ENCODE measurements at regions not wholly inside any gene's neighbourhood (a gene's known extent, or its start where the extent isn't known, plus 50 kb on each side); places are given as distances from the start of the nearest gene placed in this dataset.

GRCh38 chr10:56928714-56929113, 567.7 kb upstream of the ZWINT start:
- H3K4me3 ChIP-seq (IDR thresholded peaks at IDR 0.05; ENCODE audit: insufficient read depth, low read depth, low read length) = no peak overlapping the region
- H3K79me2 ChIP-seq (ENCODE audit: insufficient read depth, low read depth) = no peaks in the 10 kb centered on the region
- H3K4me1 ChIP-seq (ENCODE audit: low read depth, poor library complexity, severe bottlenecking) = no peaks in the 10 kb centered on the region
- no peak overlapping the region for H3K27ac ChIP-seq
- H3K36me3 ChIP-seq (ENCODE audit: insufficient read depth) = no peaks in the 10 kb centered on the region
- no peak overlapping the region for H2AFZ ChIP-seq (ENCODE audit: low read depth)
- no peaks in the 10 kb centered on the region for H4K20me1 ChIP-seq (ENCODE audit: insufficient read depth)
- no peaks in the 10 kb centered on the region for H3K27me3 ChIP-seq (ENCODE audit: insufficient read depth, low read depth)
- H3K4me2 ChIP-seq = no peak overlapping the region
- H3K9ac ChIP-seq = no peak overlapping the region
- no peak for TF ChIP-seq CTCF (conservative IDR thresholded peaks at IDR 0.05; ENCODE audit: low read depth, low read length)

- Histone ChIP-seq H3K27ac (no peak overlapping the region), H3K4me2 (no peak overlapping the region), H3K79me2 (ENCODE audit: insufficient read depth, low read depth) (no peaks in the 10 kb centered on the region), H3K4me3 (IDR thresholded peaks at IDR 0.05; ENCODE audit: insufficient read depth, low read depth, low read length) (no peak overlapping the region), H3K4me1 (ENCODE audit: low read depth, poor library complexity, severe bottlenecking) (no peaks in the 10 kb centered on the region), H3K9ac (no peak overlapping the region), H3K36me3 (ENCODE audit: insufficient read depth) (no peaks in the 10 kb centered on the region), H2AFZ (ENCODE audit: low read depth) (no peak overlapping the region), H3K27me3 (ENCODE audit: insufficient read depth, low read depth) (no peaks in the 10 kb centered on the region), H4K20me1 (ENCODE audit: insufficient read depth) (no peaks in the 10 kb centered on the region)
- no peak for TF ChIP-seq CTCF (conservative IDR thresholded peaks at IDR 0.05; ENCODE audit: low read depth, low read length)
Measured at GRCh38 chr10:56927701-56928100, 566.6 kb upstream of the ZWINT start.

GRCh38 chr10:56920601-56921261, 559.7 kb upstream of the ZWINT start:
- no peak overlapping the region for H3K27ac ChIP-seq
- H3K4me3 ChIP-seq (IDR thresholded peaks at IDR 0.05; ENCODE audit: insufficient read depth, low read depth, low read length) = no peak overlapping the region
- no peaks in the 10 kb centered on the region for H4K20me1 ChIP-seq (ENCODE audit: insufficient read depth)
- peaks cover 20% of the 10 kb centered on the region for H3K4me1 ChIP-seq (ENCODE audit: low read depth, poor library complexity, severe bottlenecking)
- H3K9ac ChIP-seq = no peak overlapping the region
- no peaks in the 10 kb centered on the region for H3K36me3 ChIP-seq (ENCODE audit: insufficient read depth)
- no peak for TF ChIP-seq CTCF (conservative IDR thresholded peaks at IDR 0.05; ENCODE audit: low read depth, low read length)
- no peak overlapping the region for H2AFZ ChIP-seq (ENCODE audit: low read depth)
- no peaks in the 10 kb centered on the region for H3K27me3 ChIP-seq (ENCODE audit: insufficient read depth, low read depth)
- H3K4me2 ChIP-seq = no peak overlapping the region
- H3K79me2 ChIP-seq (ENCODE audit: insufficient read depth, low read depth) = no peaks in the 10 kb centered on the region

DNA sequence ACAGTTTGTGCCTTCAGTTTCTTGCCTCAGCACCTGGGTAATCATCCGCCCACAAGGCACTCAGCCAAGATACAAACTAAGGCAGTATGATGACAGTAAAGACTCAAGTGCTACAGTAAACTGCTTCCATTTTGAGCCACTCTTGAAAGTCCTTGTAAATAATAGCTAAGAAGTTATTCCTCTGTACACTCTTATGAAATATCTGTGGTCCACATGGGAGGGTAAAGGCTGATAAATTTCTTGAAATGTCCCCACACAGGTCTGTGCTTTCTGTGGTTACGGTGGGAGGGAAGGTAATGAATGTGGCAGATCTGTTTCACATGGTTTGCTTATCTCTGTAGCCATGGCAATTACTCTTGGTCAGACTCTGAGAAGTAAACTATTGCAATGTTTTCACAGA, 551.0 kb upstream of the ZWINT start:
- peak overlapping the region; percentile 79; the same call in 1 of the 2 replicates for H3K4me2 ChIP-seq
- H3K4me1 ChIP-seq (ENCODE audit: low read depth, poor library complexity, severe bottlenecking) = peaks cover 43% of the 10 kb centered on the region
- H3K79me2 ChIP-seq (ENCODE audit: insufficient read depth, low read depth) = no peaks in the 10 kb centered on the region

More for the DNA sequence above, 551.0 kb upstream of the ZWINT start:
- H4K20me1 ChIP-seq (ENCODE audit: insufficient read depth) = no peaks in the 10 kb centered on the region
- no peak overlapping the region for H2AFZ ChIP-seq (ENCODE audit: low read depth)
- H3K27me3 ChIP-seq (ENCODE audit: insufficient read depth, low read depth) = no peaks in the 10 kb centered on the region
- H3K27ac ChIP-seq = peak overlapping the region; percentile 76
- no peak overlapping the region for H3K4me3 ChIP-seq (IDR thresholded peaks at IDR 0.05; ENCODE audit: insufficient read depth, low read depth, low read length)
- peak overlapping the region; percentile 34; the same call in 1 of the 2 replicates for H3K9ac ChIP-seq
- no peak for TF ChIP-seq CTCF (conservative IDR thresholded peaks at IDR 0.05; ENCODE audit: low read depth, low read length)
- no peaks in the 10 kb centered on the region for H3K36me3 ChIP-seq (ENCODE audit: insufficient read depth)

Data from KMS-11 (cell line).